SK-N-MC (cell line): ENCODE measurements at regions not wholly inside any gene's neighbourhood (a gene's known extent, or its start where the extent isn't known, plus 50 kb on each side); places are given as distances from the start of the nearest gene placed in this dataset.

Experiments used
- DNase-seq: peaks from one replicate; pipeline ENCODE4 v3.0.0-alpha.2; 2011; ENCODE audit warnings: low read depth, low spot score
- H3K27ac ChIP-seq: fragments of 200-600 bp; sonication (generic); 2 replicates; pipeline ENCODE4 v1.5.1; 2016; ENCODE audit warnings: mixed run types
- H3K36me3 ChIP-seq: fragments of 200-600 bp; sonication (generic); 2 replicates; pipeline ENCODE4 v1.6.1; 2017; ENCODE audit warnings: antibody characterized with exemption, low read length, mixed read lengths; ENCODE audit not compliant: insufficient read depth
- H3K4me3 ChIP-seq: fragments of 200-600 bp; sonication (generic); 2 replicates; pipeline ENCODE4 v1.5.1; 2016
- H3K9ac ChIP-seq: fragments of 200-600 bp; sonication (generic); 2 replicates; pipeline ENCODE4 v1.8.0; 2017; ENCODE audit warnings: mixed run types, mixed read lengths; ENCODE audit not compliant: insufficient read length
- H3K9me3 ChIP-seq: fragments of 200-600 bp; sonication (generic); 2 replicates; pipeline ENCODE4 v1.6.1; 2017; ENCODE audit warnings: low read depth, mild to moderate bottlenecking, antibody characterized with exemption, low read length, moderate library complexity, mixed read lengths
- EZH2 ChIP-seq: fragments of 200-600 bp; sonication (generic); IDR thresholded peaks from one replicate; pipeline ENCODE4 v1.6.1; 2017; ENCODE audit warnings: antibody characterized with exemption
- FOXP2 ChIP-seq: optimal IDR thresholded peaks from 2 replicates; pipeline ENCODE3; 2011; ENCODE audit warnings: mild to moderate bottlenecking, moderate library complexity; ENCODE audit not compliant: insufficient read depth; ENCODE audit errors: extremely low read length, control extremely low read depth
- POLR2AphosphoS5 ChIP-seq: IDR thresholded peaks from 2 replicates; pipeline ENCODE4 v1.6.1; 2012; ENCODE audit warnings: mild to moderate bottlenecking, low read depth, low read length, borderline replicate concordance

DNA sequence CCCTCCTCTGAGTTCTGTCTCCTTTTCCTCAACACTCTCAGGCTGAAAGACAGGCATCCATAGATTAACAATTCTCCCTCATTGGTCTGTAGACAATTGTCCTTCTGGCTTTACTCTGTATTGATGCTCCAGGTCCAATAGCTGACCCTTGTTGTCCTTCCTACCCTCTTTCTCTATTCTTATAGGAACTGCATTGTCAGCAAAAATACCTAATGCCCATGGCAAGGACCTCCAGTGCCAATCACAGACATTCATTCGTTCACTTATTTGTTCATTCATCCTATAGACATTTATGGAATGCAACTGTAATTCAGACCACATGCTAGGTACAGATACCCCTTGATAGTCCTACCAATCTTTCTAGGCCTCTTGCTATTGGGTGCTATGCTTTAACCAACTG, 69.8 kb upstream of the DTNA start:
- no peak overlapping the region for H3K27ac ChIP-seq
- H3K9me3 ChIP-seq, result no peaks in the 10 kb centered on the region
- no peaks in the 10 kb centered on the region for H3K36me3 ChIP-seq
- TF ChIP-seq EZH2 (no peak), FOXP2 (no peak), POLR2AphosphoS5 (no peak)
- no peak overlapping the region for H3K9ac ChIP-seq
- no peak overlapping the region for H3K4me3 ChIP-seq
- DNase-seq, result no peak

DNA sequence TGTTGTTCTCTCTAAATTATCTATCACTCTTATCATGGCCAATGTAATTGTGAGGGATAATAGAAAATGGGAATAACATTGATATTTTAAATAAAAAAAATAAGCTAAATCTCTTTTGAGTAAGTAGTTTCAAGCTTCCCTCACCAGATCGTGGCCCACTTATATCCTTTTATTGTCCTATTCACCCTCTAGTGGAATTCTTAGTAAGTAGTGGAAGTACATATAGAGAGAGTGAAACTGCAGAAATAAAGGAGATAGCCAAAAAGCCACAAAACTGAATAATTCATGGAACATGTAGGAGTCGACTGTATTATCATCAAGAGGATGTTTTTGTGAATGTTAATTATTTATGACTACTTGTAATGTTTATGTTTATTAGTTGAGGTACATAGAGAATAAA, 66.1 kb upstream of the DTNA start:
- Histone ChIP-seq H3K9ac (peak overlapping the region; percentile 32), H3K9me3 (no peaks in the 10 kb centered on the region), H3K36me3 (no peaks in the 10 kb centered on the region), H3K27ac (no peak overlapping the region), H3K4me3 (no peak overlapping the region)
- TF ChIP-seq FOXP2 (no peak), EZH2 (no peak), POLR2AphosphoS5 (no peak)
- DNase-seq, result no peak

DNA sequence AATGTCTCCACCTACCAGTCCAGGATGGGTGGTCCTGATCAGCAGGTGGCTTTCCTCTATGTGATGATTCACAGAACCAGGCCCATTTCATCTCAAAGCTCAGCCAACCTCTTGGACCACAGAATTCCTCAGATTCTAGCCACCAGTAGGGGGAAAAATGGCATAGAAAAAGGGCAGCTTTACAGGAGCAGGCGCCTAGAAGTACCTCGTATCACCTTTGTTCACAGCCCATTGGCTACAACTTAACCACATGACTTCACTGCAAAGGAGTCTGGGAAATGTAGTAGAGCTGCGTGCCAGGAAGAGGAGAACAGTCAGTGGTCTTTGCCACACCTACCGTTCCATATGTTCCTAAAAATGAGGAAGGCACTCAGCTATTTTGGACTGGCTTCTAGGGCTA, 62.8 kb upstream of the DTNA start:
- TF ChIP-seq EZH2 (no peak), FOXP2 (no peak), POLR2AphosphoS5 (no peak)
- no peak overlapping the region for H3K27ac ChIP-seq
- H3K4me3 ChIP-seq, result no peak overlapping the region
- DNase-seq, result no peak
- H3K36me3 ChIP-seq, result no peaks in the 10 kb centered on the region
- H3K9ac ChIP-seq, result no peak overlapping the region
- H3K9me3 ChIP-seq, result no peaks in the 10 kb centered on the region

DNA sequence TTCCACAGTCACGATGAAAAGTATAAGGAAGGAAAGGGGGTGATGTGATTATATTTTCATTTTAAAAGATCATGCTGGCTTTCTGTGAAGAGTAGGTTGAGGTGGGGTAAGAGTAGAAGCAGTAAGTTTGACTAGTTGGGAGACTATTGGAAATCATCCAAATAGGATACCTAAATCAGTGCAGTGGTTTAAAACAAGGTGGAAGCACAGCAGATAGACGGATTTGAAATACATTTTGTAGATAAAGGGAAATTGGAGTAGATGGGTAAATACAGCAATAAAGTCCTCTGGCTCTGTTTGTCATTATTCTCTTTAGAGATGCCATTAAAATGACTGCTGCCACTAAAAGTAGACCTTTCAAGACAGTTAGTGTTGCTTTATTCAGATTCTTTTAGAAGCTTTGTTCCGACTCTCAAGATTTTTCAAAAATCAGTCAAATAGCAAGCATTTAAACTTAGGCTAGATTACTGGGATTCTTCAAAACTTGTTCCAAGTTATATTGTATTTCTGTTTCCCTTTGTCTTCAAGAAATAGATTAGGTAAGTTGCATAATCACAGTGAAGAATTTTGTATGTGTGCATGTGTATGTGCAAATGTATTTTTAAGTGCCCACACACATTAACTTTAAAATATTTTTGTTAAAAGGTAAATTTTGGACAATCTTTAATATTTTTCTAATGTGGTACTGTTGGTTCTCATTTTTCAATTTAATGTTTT, 61.7 kb upstream of the DTNA start:
- Histone ChIP-seq H3K27ac (no peak overlapping the region), H3K4me3 (no peak overlapping the region), H3K9me3 (no peaks in the 10 kb centered on the region), H3K36me3 (no peaks in the 10 kb centered on the region), H3K9ac (no peak overlapping the region)
- TF ChIP-seq POLR2AphosphoS5, result no peak
- no peak for TF ChIP-seq EZH2
- no peak for TF ChIP-seq FOXP2
- DNase-seq, result no peak

GRCh38 chr18:34649080-34649479, 61.0 kb upstream of the DTNA start:
- TF ChIP-seq EZH2, result no peak
- TF ChIP-seq POLR2AphosphoS5, result no peak
- TF ChIP-seq FOXP2, result no peak
- no peak for DNase-seq
- Histone ChIP-seq H3K9ac (no peak overlapping the region), H3K27ac (no peak overlapping the region), H3K4me3 (0 out of 2 replicates have a peak overlapping the region, but pooled peaks have one; percentile 27), H3K36me3 (no peaks in the 10 kb centered on the region), H3K9me3 (no peaks in the 10 kb centered on the region)

- Histone ChIP-seq H3K9me3 (no peaks in the 10 kb centered on the region), H3K27ac (no peak overlapping the region), H3K9ac (no peak overlapping the region), H3K36me3 (no peaks in the 10 kb centered on the region), H3K4me3 (no peak overlapping the region)
- TF ChIP-seq EZH2 (no peak), FOXP2 (no peak), POLR2AphosphoS5 (no peak)
- DNase-seq, result no peak
Measured at GRCh38 chr18:34650121-34650545, 60.0 kb upstream of the DTNA start.

GRCh38 chr18:34651586-34652369, 58.3 kb upstream of the DTNA start:
- no peak for DNase-seq
- no peak overlapping the region for H3K4me3 ChIP-seq
- H3K27ac ChIP-seq, result no peak overlapping the region
- TF ChIP-seq EZH2 (no peak), POLR2AphosphoS5 (no peak), FOXP2 (no peak)
- H3K9me3 ChIP-seq, result no peaks in the 10 kb centered on the region
- no peak overlapping the region for H3K9ac ChIP-seq
- H3K36me3 ChIP-seq, result no peaks in the 10 kb centered on the region

DNA sequence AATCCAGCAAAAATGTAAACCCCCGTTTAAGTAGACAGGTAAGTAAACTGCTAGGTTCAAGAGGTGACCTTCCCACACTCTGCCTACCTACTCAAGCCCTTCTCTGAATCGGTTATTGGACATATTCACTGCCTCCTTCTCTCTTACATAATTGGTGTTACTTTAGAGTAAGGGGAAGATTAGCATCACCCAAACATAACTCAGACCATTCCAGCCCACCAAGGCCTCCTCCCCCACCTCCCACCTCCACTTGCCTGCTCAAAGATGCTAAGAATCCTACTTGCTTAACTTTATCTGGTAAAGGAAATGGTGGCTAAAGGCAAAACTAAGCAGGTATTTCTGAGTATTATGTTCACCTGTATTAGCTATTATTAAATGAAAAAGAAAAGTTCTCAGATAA, 55.0 kb upstream of the DTNA start:
- TF ChIP-seq POLR2AphosphoS5 (no peak), FOXP2 (no peak), EZH2 (no peak)
- DNase-seq, result no peak
- no peaks in the 10 kb centered on the region for H3K9me3 ChIP-seq
- no peak overlapping the region for H3K9ac ChIP-seq
- H3K36me3 ChIP-seq, result no peaks in the 10 kb centered on the region
- no peak overlapping the region for H3K4me3 ChIP-seq
- no peak overlapping the region for H3K27ac ChIP-seq

DNA sequence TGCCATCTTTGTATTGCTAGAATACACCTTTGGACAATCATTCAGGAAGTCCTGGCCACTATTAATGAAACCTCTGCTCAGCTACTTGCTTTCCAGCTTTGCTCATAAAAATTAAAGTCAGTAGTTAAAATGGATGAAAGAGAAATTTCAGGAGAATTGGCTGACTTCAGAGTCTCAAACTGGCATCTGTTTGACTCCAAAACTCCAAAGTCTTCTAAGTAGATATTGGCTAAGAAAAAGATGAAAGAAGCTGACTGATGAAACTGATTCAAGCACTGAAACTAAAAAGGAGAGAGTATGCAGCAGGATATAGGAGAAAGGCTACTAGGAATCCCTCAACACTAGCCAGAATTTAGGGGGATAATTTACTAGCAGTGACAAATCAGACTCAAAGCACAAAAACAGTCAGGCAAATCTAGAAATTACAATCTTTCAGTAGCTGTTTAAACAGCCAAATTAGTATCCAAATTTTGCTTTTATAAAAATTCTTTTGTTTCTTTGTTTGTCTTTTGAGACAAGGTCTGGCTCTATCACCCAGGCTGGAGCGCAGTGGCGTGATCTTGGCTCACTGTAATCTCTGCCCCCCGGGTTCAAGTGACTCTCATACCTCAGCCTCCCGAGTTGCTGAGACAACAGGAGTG, 52.1 kb upstream of the DTNA start:
- no peak for TF ChIP-seq FOXP2
- TF ChIP-seq EZH2, result no peak
- no peak for TF ChIP-seq POLR2AphosphoS5
- no peaks in the 10 kb centered on the region for H3K36me3 ChIP-seq
- H3K9ac ChIP-seq, result no peak overlapping the region
- no peak for DNase-seq
- H3K9me3 ChIP-seq, result no peaks in the 10 kb centered on the region
- H3K4me3 ChIP-seq, result no peak overlapping the region
- no peak overlapping the region for H3K27ac ChIP-seq
